HEK293T (cell line): ENCODE measurements at regions not wholly inside any gene's neighbourhood (a gene's known extent, or its start where the extent isn't known, plus 50 kb on each side); places are given as distances from the start of the nearest gene placed in this dataset.

Experiments used
- CTCF ChIA-PET: fragments of 350-600 bp; formaldehyde crosslinking; extraction: SDS; loops from one replicate; lab custom pipeline; 2021; ENCODE audit warnings: antibody characterized with exemption, inconsistent platforms; lab: Yijun Ruan, JAX
- POLR2A ChIA-PET: fragments of 350-600 bp; formaldehyde crosslinking; extraction: SDS; loops from one replicate; lab custom pipeline; 2020; ENCODE audit warnings: antibody characterized with exemption, inconsistent platforms; lab: Yijun Ruan, JAX
- DNase-seq: peaks from one replicate; pipeline ENCODE4 v3.0.0; 2012; ENCODE audit warnings: mixed read lengths; ENCODE audit errors: extremely low spot score
- ARNT ChIP-seq: fragments of 450-650 bp; IDR thresholded peaks from 2 replicates; pipeline ENCODE4 v1.6.1; 2017; ENCODE audit warnings: mild to moderate bottlenecking
- BHLHE40 ChIP-seq: fragments of 450-650 bp; IDR thresholded peaks from 2 replicates; pipeline ENCODE4 v1.6.1; 2016; ENCODE audit warnings: mild to moderate bottlenecking, moderate library complexity, borderline replicate concordance
- CTBP1 ChIP-seq: fragments of 450-650 bp; IDR thresholded peaks from 2 replicates; pipeline ENCODE4 v1.6.1; 2016; ENCODE audit warnings: borderline replicate concordance
- ELF4 ChIP-seq: fragments of 450-650 bp; IDR thresholded peaks from 2 replicates; pipeline ENCODE4 v1.6.1; 2017; ENCODE audit warnings: antibody characterized with exemption
- FOXA1 ChIP-seq: fragments of 450-650 bp; IDR thresholded peaks from 2 replicates; pipeline ENCODE4 v1.6.1; 2016; ENCODE audit warnings: mild to moderate bottlenecking
- FOXK2 ChIP-seq: fragments of 450-650 bp; IDR thresholded peaks from 2 replicates; pipeline ENCODE4 v1.6.1; 2016; ENCODE audit warnings: mild to moderate bottlenecking
- FOXM1 ChIP-seq: fragments of 450-650 bp; IDR thresholded peaks from 2 replicates; pipeline ENCODE4 v1.6.1; 2017; ENCODE audit warnings: mild to moderate bottlenecking, borderline replicate concordance
- HDGF ChIP-seq: fragments of 450-650 bp; IDR thresholded peaks from 2 replicates; pipeline ENCODE4 v1.6.1; 2017; ENCODE audit warnings: antibody characterized with exemption, borderline replicate concordance
- L3MBTL2 ChIP-seq: fragments of 450-650 bp; conservative IDR thresholded peaks from 2 replicates; pipeline ENCODE4 v1.6.1; 2016; ENCODE audit warnings: mild to moderate bottlenecking
- LEF1 ChIP-seq: fragments of 450-650 bp; IDR thresholded peaks from 2 replicates; pipeline ENCODE4 v1.6.1; 2017; ENCODE audit warnings: mild to moderate bottlenecking, borderline replicate concordance
- NFRKB ChIP-seq: fragments of 450-650 bp; IDR thresholded peaks from 2 replicates; pipeline ENCODE4 v1.6.1; 2016; ENCODE audit warnings: mild to moderate bottlenecking, moderate library complexity
- PKNOX1 ChIP-seq: fragments of 450-650 bp; IDR thresholded peaks from 2 replicates; pipeline ENCODE4 v1.6.1; 2016
- SP1 ChIP-seq: fragments of 450-650 bp; IDR thresholded peaks from 2 replicates; pipeline ENCODE4 v1.6.1; 2017
- SUZ12 ChIP-seq: fragments of 450-650 bp; IDR thresholded peaks from 2 replicates; pipeline ENCODE4 v1.6.1; 2016; ENCODE audit warnings: mild to moderate bottlenecking
- TARDBP ChIP-seq: fragments of 450-650 bp; IDR thresholded peaks from 2 replicates; pipeline ENCODE4 v1.6.1; 2016
- ZNF384 ChIP-seq: fragments of 450-650 bp; IDR thresholded peaks from 2 replicates; pipeline ENCODE4 v1.6.1; 2016

GRCh38 chr9:73237140-73237539 is 85.5 kb downstream of the ANXA1 start:
- CTCF ChIA-PET, result no interaction called here
- DNase-seq, result no peak
- no peak for TF ChIP-seq FOXK2
- TF ChIP-seq ZNF384, result no peak
- no peak for TF ChIP-seq SP1
- no peak for TF ChIP-seq HDGF
- TF ChIP-seq L3MBTL2, result no peak
- TF ChIP-seq FOXA1, result no peak
- no peak for TF ChIP-seq LEF1
- TF ChIP-seq PKNOX1, result no peak
- no peak for TF ChIP-seq NFRKB
- TF ChIP-seq TARDBP, result no peak
- TF ChIP-seq BHLHE40, result no peak
- TF ChIP-seq ELF4, result no peak
- no peak for TF ChIP-seq ARNT
- TF ChIP-seq CTBP1, result no peak
- no peak for TF ChIP-seq SUZ12
- POLR2A ChIA-PET, result no interaction called here

GRCh38 chr9:73239570-73240265 is 88.1 kb downstream of the ANXA1 start:
- TF ChIP-seq HDGF (no peak), BHLHE40 (no peak), CTBP1 (no peak), ELF4 (no peak), NFRKB (no peak), SP1 (no peak), FOXM1 (no peak), LEF1 (no peak), PKNOX1 (no peak), TARDBP (no peak)
- DNase-seq, result no peak
- ChIA-PET CTCF (no interaction called here), POLR2A (no interaction called here)

- TF ChIP-seq SP1, result no peak
- no peak for TF ChIP-seq HDGF
- TF ChIP-seq ZNF384, result no peak
- TF ChIP-seq FOXM1, result no peak
- no peak for TF ChIP-seq ARNT
- no peak for TF ChIP-seq NFRKB
- TF ChIP-seq FOXA1, result no peak
- no peak for TF ChIP-seq TARDBP
- TF ChIP-seq LEF1, result no peak
- TF ChIP-seq FOXK2, result no peak
- TF ChIP-seq CTBP1, result no peak
- no peak for TF ChIP-seq ELF4
- no peak for TF ChIP-seq PKNOX1
- TF ChIP-seq L3MBTL2, result no peak
- no peak for TF ChIP-seq SUZ12
- no peak for DNase-seq
- ChIA-PET POLR2A (no interaction called here), CTCF (no interaction called here)
Measured at GRCh38 chr9:73243078-73243477, 91.4 kb downstream of the ANXA1 start.

GRCh38 chr9:73259086-73259696 is 107.5 kb downstream of the ANXA1 start:
- DNase-seq, result no peak
- POLR2A ChIA-PET, result no interaction called here
- CTCF ChIA-PET, result no interaction called here
- no peak for TF ChIP-seq FOXM1
- TF ChIP-seq FOXA1, result no peak
- TF ChIP-seq FOXK2, result no peak
- no peak for TF ChIP-seq NFRKB
- no peak for TF ChIP-seq TARDBP
- TF ChIP-seq SUZ12, result no peak
- TF ChIP-seq LEF1, result no peak
- no peak for TF ChIP-seq PKNOX1
- TF ChIP-seq ELF4, result no peak
- no peak for TF ChIP-seq BHLHE40
- TF ChIP-seq ARNT, result no peak
- no peak for TF ChIP-seq L3MBTL2
- TF ChIP-seq CTBP1, result no peak
- TF ChIP-seq HDGF, result no peak
- TF ChIP-seq SP1, result no peak
- no peak for TF ChIP-seq ZNF384

GRCh38 chr9:73260506-73260905 is 108.8 kb downstream of the ANXA1 start:
- TF ChIP-seq ELF4, result no peak
- ChIA-PET POLR2A (no interaction called here), CTCF (no interaction called here)
- no peak for DNase-seq

- POLR2A ChIA-PET, result no interaction called here
- CTCF ChIA-PET, result interaction anchor here (0.7 kb wide), 1 partner anchor 738 kb away, joined by 3 read pairs; no protein-coding TSS in a partner anchor
- no peak for DNase-seq
- TF ChIP-seq LEF1 (no peak), HDGF (no peak)
Measured at GRCh38 chr9:73264631-73265030, 113.0 kb downstream of the ANXA1 start.
